ENCODE measurements at regions not wholly inside any gene's neighbourhood (a gene's known extent, or its start where the extent isn't known, plus 50 kb on each side); places are given as distances from the start of the nearest gene placed in this dataset.

DNA sequence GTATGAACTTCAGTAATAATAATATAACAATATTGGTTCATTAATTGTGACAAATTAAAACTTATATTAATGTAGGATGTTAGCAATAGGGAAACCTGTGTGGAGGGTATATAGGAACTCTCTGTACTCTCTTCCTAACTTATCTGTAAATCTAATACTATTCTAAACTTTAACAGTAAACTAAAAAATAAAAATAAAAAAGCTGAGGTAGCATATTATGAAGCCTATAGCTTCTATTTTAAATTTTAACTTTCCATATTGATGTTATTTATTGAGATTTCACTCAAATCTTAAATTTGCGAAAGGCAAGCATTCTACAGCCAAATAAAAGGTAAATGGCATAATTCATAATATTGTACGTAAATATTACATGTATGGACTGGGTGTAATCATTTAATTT is 326.4 kb downstream of the MEI4 start:
- DNase-seq (ENCODE audit: low spot score): no peak

DNA sequence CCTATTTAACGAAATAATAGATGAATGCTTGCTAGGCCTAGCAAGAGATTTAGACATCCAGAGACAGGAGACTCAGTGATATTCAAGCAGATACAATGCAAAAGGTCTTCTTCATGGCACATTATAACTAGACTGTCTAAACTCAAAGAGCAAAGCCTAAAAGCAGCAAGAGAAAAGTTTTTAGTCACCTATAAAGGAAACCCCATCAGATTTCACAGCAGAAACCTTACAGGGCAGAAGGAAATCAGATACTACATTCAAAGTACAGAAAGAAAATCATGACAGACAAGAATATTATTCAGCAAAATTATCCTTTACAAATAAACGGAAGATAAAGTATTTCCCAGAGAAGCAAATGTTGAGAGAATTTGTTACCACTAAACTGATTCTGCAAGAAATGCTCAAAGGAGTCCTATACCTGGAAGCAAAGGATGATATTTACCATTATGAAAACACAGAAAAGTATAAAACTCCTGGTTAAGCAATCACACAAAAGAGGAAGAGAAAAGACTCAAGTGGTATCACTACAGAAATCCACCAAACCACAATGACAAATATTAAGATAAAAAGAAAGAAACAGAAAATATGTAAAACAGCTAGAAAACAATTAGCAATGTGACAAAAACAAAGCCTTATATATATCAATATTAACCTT is 333.7 kb downstream of the MEI4 start:
- DNase-seq (ENCODE audit: low spot score): no peak

DNA sequence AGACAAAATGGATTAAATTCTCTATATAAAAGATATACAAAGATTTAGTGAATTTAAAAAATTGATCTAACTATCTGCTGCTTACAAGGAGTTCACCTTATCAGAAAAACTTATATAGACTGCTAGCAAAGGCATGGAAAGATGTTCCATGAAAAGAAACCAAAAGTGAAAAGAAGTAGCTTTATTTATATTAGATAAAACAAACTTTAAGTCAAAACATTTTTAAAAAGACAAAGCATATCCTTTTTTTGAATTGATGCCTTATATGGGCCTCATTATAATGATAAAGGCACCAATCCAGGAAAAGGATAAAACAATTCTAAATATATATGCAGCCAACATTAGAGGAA is 334.2 kb downstream of the MEI4 start:
- DNase-seq (ENCODE audit: low spot score): no peak

DNA sequence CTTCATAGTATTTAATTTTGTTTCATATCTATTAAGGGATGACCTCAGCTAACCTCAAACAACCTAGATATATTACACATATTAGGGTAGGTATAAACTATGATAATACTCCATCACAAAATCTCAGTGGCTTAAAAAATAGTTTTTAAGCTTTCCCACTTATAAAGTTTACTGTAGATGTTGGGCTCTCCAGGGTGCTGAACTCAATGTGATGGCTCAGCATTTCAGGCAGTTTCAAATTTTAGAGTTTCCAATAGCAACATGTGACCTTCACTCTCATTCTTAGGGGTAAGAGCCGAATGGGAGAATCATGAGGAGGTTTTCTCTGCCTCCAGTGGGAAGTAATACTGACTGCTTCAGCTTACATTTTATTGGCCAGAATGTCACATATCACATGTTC is 357.3 kb downstream of the MEI4 start:
- no peak for DNase-seq (ENCODE audit: low spot score)

DNA sequence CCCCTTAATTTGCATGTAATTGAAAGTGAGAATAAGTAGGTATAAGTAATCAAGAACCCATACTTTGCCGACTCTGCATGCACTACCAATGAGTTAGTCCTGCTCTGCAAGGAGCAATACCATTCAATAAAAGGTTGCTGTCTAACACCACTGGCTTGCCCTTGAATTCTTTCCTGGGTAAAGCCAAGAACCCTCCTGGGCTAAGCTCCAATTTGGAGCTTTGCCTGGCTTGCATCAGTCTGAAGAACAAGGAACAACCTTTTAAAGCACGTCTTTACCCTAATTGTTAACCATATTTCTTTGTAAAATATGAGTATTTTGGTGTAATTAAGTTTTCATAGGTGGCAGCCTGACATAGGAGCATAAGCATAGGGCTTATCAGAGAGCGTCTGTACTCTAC is 367.7 kb downstream of the MEI4 start:
- no peak for DNase-seq (ENCODE audit: low spot score)

DNA sequence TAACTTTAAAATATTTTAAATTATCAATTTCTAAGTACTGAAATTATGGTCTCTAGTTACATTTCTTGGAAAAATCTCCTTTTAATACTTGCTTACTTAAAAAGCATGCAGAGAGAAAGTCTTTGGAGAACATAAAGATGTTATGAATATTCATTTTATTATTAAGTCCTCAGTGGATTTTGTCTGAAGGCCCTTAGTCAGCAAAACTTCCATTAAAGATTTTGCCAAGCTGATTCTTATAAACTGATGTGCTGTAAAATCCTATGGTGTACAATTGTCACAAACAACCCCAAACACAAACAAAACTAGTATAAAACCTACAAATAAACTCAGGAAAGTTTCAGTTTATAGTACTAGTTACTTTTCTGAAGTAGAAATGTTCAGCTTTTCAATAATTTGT is 372.7 kb downstream of the MEI4 start:
- DNase-seq (ENCODE audit: low spot score): no peak

DNA sequence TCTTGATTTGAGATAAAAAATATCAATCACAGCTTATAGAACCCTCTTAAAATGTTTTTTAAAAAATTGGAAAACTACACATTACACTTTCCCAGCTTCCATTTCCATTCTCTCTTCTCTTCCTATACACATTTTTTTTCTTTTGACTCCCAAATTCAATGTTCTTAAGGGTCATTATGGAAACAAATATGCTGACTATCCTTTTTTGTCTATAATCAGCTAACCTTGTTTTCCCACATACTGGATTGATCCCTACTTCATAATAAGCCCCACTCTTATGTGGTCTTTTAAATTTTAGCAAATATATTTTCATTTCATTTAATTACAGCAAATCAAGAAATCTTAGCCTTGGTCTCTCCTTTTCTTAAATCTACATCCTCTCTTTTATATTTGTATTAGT is 378.4 kb downstream of the MEI4 start:
- DNase-seq (ENCODE audit: low spot score): no peak

DNA sequence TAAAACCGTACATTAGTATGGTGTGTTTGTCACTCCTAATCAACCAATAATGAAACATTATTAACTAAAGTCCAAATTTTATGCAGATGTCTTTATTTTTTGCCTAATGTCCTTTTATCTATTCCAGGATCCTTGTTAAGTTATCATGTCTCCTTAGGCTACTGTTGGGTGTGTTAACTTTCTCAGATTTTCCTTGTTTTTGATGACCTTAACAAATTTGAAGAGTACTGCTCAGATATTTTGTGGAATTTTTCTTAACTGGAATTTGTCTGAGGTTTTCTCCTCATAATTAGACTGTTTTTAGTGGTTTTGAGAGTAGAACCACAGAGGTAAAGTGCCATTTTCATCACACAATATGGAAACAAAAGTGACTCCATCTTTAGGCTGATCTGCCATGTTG is 406.3 kb downstream of the MEI4 start:
- DNase-seq (ENCODE audit: low spot score): no peak

DNA sequence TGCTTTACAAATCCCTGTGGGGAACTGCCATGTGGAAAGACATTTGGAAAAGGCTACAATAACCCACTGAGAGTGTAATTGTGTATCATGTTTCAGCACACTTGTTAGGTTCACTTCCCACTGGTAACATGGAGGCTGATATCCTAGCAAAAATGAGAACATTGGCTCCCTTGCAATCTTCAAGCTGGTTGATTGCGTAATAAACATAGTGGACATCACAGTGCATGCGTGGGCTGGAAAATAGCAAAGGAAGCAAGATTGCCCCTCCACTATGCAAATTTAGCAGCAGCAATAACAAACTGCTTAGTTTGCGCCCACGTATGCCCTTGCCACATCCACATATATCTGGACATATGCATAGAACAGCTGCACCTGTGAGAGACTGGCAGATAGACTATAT is 410.2 kb downstream of the MEI4 start:
- no peak for DNase-seq (ENCODE audit: low spot score)

DNA sequence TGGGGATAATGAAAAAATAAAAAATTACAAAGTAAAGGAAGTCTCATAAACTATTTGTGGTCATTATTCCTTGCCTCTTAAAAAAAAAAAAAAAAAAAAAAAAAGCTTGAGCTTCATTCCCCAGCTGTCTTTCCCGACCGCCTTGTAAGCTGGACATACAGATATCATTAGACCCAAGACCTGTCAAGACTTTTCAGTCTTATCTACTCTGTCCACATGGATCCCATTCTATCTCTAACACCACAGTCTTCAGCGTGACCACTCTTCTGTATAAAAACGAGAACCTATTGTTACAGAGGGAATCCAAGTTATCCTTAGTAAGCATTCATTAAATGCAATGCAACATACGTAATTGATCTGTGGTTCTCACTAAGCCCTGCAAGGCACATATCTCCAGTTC is 423.5 kb downstream of the MEI4 start:
- no peak for DNase-seq (ENCODE audit: low spot score)

DNA sequence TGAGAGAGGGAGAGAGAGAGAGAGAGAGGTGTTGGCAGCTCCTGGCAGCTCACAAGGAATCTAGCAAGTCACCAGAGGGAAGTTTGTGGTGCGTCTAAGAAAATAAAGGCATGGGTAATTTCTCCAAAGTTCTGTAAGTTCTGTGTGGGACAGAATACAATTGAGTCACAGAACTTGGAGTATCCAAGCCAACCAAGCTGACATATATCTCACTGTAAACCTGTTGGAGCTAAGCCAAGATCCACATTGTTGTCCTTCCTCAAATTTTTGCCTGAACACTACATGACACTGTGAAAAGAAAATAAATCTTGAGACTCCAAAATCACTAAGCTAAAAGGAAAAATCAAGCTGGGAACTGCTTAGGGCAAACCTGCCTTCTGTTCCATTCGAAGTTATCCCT is 436.7 kb downstream of the MEI4 start:
- no peak for DNase-seq (ENCODE audit: low spot score)

DNA sequence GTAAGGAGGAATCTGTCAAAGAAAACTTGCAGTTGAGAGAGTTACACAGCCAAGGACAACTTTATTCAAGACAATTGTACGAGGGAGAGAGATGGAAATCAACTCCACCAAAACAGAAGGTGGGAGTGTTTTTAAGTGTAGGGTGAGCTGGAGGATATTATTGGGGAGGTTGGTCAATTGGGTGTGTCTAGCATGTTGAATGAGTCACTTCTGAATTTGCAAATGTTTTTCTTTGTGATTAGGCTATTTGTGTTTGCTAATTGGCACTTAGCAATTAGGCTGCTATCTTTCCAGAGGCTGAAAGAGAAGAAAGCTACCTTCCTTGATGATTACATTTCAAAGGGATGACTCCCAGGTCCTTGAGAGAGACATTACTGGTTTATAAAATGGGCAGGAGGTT is 441.1 kb downstream of the MEI4 start:
- no peak for DNase-seq (ENCODE audit: low spot score)

DNA sequence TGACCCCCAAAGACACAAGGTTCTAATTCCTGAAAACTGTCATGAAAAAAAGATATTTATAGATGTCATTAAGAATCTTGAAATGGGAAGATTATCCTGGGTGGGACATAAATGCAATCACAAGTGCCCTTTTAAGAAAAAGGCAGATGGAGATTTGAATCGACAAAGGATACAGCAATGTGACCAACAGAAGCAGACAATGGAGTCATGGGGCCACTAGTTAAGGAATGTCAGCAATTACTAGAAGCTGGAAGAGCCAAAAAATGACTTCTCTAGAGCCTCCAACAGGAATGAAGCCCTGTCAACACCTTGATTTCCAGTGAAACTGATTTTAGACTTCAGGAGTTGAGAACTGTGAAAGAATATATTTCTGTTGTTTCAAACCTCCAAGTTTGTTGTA is 448.5 kb downstream of the MEI4 start:
- no peak for DNase-seq (ENCODE audit: low spot score)

DNA sequence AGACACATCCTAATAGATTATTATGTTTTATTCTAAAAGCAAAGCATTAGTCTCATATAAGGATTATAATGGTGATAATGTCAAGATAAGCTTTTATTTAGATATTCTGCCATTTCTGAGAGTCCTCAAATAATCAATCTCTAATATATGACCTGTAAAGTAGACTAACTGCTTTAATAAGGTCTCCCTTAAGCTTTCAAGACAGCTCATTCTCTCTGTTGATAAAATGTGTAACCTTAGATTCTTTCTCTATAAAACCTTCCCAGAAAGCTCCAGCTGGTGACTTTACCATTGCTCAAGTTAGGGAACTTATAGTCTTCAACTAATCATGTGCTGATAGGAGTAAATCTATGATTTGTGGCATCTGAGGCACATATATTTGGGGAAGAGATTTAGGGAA is 457.8 kb downstream of the MEI4 start:
- no peak for DNase-seq (ENCODE audit: low spot score)

DNA sequence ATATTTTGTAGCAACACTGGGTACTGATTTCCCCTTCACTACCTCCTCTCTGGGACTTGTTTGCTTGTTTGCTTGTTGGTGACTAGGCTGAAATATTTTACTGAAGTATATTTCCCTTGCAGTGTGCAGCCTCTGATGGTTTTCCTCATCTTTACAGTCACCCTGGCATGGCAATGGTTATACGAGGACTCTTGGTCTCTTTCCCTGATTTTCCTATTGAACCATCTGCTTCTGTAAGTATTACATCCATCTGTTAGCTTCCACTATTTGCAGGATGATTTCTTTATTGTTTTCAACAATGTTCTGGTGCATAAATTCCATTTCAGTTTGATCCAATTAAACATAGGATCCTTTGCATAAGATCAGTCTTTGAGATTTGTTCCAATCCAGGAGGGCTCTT is 465.1 kb downstream of the MEI4 start:
- no peak for DNase-seq (ENCODE audit: low spot score)

DNA sequence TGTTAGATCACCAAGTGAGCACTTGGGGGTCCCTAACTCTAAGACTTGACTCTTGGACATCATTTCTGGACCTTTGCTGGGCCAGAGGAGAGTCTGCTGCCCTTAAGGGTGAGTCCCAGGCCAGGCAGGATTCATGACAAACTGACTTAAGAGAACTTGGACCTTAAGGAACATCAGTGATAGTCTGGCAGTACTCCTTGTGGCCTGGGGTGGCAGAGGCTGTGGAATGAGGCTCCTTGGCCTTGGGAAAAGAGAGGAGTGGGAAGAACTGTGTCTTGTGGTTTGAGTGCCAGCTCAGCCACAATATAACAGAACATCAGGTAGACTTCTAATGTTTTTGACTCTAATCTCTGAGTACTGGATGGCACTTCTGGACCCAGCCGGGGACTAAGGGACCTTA is 478.7 kb downstream of the MEI4 start:
- no peak for DNase-seq (ENCODE audit: low spot score)

DNA sequence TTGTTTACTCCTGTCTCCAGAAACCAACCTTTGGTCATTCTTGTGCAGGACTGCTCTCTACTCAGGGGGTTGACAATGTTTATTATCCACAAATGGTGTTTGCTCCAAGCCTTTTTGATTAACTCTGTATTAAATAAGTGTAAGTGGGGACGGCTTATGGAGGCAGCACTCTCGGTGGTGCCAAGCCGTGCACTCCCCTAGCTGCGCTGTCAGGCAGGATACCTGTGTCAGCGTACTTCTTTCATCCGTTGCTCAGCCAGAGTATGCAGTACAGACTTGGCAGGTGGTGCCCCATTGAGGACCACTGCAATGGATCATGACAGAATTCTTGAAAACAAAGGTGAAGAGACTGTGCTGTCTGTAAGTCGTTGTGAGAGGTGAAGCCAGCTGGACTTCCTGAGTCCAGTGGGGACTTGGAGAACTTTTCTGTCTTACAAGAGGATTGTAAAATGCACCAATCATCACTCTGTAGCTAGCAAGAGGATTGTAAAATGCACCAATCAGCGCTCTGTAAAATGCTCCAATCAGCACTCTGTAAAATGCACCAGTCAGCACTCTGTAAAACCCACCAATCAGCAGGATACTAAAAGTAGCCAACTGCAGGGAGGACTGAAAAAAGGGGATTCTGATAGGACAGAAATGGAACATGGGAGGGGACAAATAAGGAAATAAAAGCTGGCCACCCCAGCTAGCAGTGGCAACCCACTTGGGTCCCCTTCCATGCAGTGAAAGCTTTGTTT is 480.0 kb downstream of the MEI4 start:
- DNase-seq (ENCODE audit: low spot score): no peak

DNA sequence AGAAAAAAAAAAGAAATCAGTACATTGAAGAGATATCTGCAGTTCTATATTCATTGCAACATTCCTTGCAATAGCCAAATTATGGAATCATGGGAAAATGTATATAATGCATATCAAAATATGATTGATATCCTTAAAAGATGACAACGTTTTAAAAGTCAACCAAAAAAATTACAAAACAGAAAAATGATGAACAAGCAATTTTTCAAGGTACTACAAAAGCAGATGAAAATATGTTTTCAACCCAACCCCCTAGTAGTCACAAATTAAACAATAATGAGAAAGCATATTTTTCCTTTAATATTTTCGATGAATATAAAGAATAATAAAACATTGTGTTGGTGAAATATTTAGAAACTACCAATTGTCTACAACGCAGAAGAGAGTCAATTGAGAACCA is 497.6 kb downstream of the MEI4 start:
- no peak for DNase-seq (ENCODE audit: low spot score)

DNA sequence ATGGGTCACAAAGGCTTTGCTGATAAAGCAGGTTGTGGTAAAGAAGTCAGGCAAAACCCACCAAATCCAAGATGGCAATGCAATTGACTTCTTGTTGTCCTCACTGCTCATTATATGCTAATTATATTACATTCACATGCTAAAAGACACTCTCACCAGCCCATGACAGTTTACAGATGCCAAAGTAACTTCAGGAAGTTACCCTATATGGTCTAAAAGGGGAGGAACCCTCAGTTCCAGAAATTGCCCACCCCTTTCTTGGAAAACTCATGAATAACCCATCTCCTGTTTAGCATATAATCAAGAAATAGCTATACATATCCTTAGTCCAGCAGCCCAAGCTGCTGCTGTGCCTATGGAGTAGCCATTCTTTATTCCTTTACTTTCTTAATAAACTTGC is 501.1 kb downstream of the MEI4 start:
- DNase-seq (ENCODE audit: low spot score): no peak

DNA sequence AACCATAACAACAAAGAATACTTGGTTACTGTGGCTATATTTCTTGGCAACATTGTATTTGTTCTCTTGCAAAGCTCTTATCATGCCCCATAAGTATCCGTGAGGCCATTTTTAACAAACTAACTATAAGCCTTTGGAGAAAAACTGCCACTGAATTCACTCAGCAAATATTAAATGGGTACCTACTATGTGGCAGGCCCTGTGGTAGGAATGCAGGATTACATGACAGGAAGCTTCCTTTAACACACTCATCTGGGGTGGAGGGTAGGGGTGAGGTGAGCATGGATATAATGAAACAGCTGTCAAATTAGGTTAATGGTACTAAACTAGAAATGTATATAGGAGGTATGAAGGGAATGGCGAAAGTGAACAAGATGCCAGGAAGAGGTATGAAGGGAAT is 504.8 kb downstream of the MEI4 start:
- peak; percentile 20 for DNase-seq (ENCODE audit: low spot score)

DNA sequence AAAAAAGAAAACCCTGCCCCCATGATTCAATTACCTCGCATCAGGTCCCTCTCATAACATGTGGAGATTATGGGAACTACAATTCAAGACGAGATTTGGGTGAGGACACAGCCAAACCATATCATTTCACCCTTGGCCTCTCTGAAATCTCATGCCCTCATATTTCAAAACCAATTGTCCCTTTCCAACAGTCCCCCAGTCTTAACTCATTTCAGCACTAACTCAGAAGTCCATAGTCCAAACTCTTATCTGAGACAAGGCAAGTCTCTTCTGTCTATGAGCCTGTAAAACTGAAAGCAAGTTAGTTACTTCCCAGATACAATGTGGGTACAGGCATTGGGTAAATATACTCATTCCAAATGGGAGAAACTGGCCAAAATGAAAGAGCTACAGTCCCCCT is 536.1 kb downstream of the MEI4 start:
- no peak for DNase-seq (ENCODE audit: low spot score)

DNA sequence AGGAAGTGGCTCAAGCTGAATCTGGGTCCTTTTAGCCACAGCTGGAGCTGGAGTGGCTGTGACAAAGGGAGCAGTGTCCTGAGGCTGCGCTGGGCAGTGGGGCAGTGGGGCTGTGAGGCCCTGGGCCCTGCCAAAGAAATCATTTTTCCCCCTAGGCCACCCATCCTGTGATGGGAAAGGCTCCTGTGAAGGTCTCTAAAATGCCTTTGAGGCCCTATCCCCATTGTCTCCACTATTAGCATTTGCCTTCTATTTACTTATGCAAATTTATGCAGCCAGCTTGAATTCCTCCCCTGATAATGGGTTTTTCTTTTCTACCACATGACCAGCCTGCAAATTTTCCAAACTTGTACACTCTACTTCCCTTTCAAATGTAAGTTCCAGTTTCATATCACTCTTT is 539.2 kb downstream of the MEI4 start:
- DNase-seq (ENCODE audit: low spot score): peak; percentile 46

DNA sequence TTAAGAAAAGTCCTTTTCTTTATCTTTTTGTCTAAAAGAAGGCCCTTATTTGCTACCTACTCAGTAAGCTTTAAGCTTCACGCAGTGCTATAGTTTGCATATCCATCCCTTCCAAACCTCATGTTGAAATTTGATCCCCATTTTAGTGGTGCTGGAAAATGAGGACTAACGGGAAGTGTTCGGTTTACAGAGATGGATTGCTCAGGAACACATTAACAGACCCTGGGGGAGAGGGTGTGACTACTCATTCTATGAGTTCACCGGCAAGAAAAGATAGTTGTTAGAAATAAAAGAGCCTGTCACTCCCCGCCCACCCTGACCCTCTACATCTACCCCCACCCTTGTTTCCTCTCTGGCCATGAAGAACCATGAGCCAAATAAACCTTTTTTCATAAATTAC is 546.2 kb downstream of the MEI4 start:
- DNase-seq (ENCODE audit: low spot score): no peak

DNA sequence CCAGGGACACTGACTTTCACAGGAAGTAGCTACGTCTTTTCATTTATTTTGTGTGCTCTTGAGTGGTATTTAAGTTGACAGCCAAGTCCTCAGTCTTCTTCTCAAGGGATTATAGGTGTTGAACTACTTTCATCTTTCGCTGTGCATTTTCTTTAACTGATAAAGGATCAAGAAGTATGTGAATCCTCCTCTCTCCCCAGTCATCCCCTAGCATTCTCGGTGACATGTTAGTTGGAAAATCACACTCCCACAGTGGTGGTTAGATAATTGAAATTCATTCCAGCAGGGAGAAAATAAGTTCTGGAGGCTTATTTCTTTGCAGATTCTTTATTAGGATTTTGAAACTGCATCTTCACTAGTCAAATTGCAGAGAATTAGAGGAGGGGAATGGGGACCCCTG is 569.4 kb downstream of the MEI4 start:
- DNase-seq (ENCODE audit: low spot score): no peak

Data from iPS-NIHi11 (cell line).